Liver (tissue), 8 donors: ENCODE measurements at regions not wholly inside any gene's neighbourhood (a gene's known extent, or its start where the extent isn't known, plus 50 kb on each side); places are given as distances from the start of the nearest gene placed in this dataset.

Source experiments
- DNase-seq: peaks from one replicate; pipeline ENCODE4 v3.0.0-alpha.2; 2017; ENCODE audit warnings: low spot score
- H3K27ac ChIP-seq, 2 donors: one replicate each; pipeline ENCODE4 v1.7.0; 2013; ENCODE audit warnings: inconsistent platforms in 2 of 2, low read length in 2 of 2, control low read depth in 1 of 2, low read depth in 1 of 2, mild to moderate bottlenecking in 1 of 2
- H3K27me3 ChIP-seq, 4 donors: one replicate each; pipeline versions ENCODE4 v1.6.1 to v1.7.0; 2013; ENCODE audit warnings: low read length in 3 of 4, inconsistent platforms in 1 of 4, mild to moderate bottlenecking in 1 of 4, moderate library complexity in 1 of 4; ENCODE audit not compliant: control insufficient read depth in 4 of 4, insufficient read depth in 4 of 4
- H3K36me3 ChIP-seq, 4 donors: one replicate each; pipeline versions ENCODE4 v1.6.1 to v1.7.0; 2013; ENCODE audit warnings: low read length in 3 of 4, mild to moderate bottlenecking in 3 of 4, low read depth in 1 of 4, moderate library complexity in 1 of 4; ENCODE audit not compliant: control insufficient read depth in 4 of 4, insufficient read depth in 3 of 4
- H3K4me1 ChIP-seq, 4 donors: one replicate each; pipeline versions ENCODE4 v1.6.1 to v1.7.0; 2013; ENCODE audit warnings: low read length in 3 of 4, mild to moderate bottlenecking in 3 of 4, moderate library complexity in 1 of 4; ENCODE audit not compliant: control insufficient read depth in 4 of 4, insufficient read depth in 4 of 4
- H3K4me3 ChIP-seq, 3 donors: one replicate each; pipeline versions ENCODE4 v1.6.1 to v1.7.0; 2013; ENCODE audit warnings: low read length in 3 of 3, control low read depth in 1 of 3, low read depth in 1 of 3, mild to moderate bottlenecking in 1 of 3
- H3K9ac ChIP-seq, 2 donors: one replicate each; pipeline ENCODE4 v1.7.0; 2013; ENCODE audit warnings: low read length in 2 of 2, mild to moderate bottlenecking in 2 of 2, moderate library complexity in 2 of 2, control low read depth in 1 of 2, low read depth in 1 of 2
- H3K9me3 ChIP-seq, 4 donors: one replicate each; pipeline versions ENCODE4 v1.6.1 to v1.7.0; 2013; ENCODE audit warnings: low read length in 3 of 4; ENCODE audit not compliant: control insufficient read depth in 4 of 4
- EGR1 ChIP-seq, 2 donors: IDR thresholded peaks; 2 replicates each; pipeline ENCODE4 v1.6.1; 2016 to 2018; ENCODE audit warnings: antibody characterized with exemption in 2 of 2, low read depth in 2 of 2
- FOXA1 ChIP-seq: IDR thresholded peaks from 2 replicates; pipeline ENCODE4 v1.6.1; 2016; ENCODE audit warnings: antibody characterized with exemption
- FOXA2 ChIP-seq: IDR thresholded peaks from 2 replicates; pipeline ENCODE4 v1.6.1; 2016; ENCODE audit warnings: antibody characterized with exemption
- GABPA ChIP-seq, 2 donors: IDR thresholded peaks in 1 of 2; conservative IDR thresholded peaks in 1 of 2; 2 replicates each; pipeline ENCODE4 v1.6.1; 2016; ENCODE audit warnings: antibody characterized with exemption in 2 of 2, mild to moderate bottlenecking in 1 of 2, moderate library complexity in 1 of 2
- HNF4A ChIP-seq, 2 donors: conservative IDR thresholded peaks; 2 replicates each; pipeline ENCODE4 v1.6.1; 2016; ENCODE audit warnings: antibody characterized with exemption in 2 of 2, mild to moderate bottlenecking in 2 of 2
- HNF4G ChIP-seq: IDR thresholded peaks from 2 replicates; pipeline ENCODE4 v1.6.1; 2016; ENCODE audit warnings: antibody characterized with exemption
- JUND ChIP-seq, 2 donors: IDR thresholded peaks; 2 replicates each; pipeline ENCODE4 v1.6.1; 2016; ENCODE audit warnings: antibody characterized with exemption in 2 of 2
- NR2F2 ChIP-seq: IDR thresholded peaks from 2 replicates; pipeline ENCODE4 v1.6.1; 2016; ENCODE audit warnings: antibody characterized with exemption
- RAD21 ChIP-seq, 2 donors: IDR thresholded peaks; 2 replicates each; pipeline ENCODE4 v1.6.1; 2016; ENCODE audit warnings: antibody characterized with exemption in 2 of 2, mild to moderate bottlenecking in 2 of 2
- SP1 ChIP-seq: IDR thresholded peaks from 2 replicates; pipeline ENCODE4 v1.6.1; 2018; ENCODE audit warnings: antibody characterized with exemption, mild to moderate bottlenecking
- TAF1 ChIP-seq: conservative IDR thresholded peaks from 2 replicates; pipeline ENCODE4 v1.6.1; 2016; ENCODE audit warnings: antibody characterized with exemption, mild to moderate bottlenecking
- WGBS: extraction: QIAGEN DNeasy Blood & Tissue Kit; methylation state at CpG from one replicate; pipeline ENCODE4 v1.1.7; 2013; 5-methylcytosine and 5-hydroxymethylcytosine counted together
- TF ChIP-seq, protein P1 (sequence below): IDR thresholded peaks from 2 replicates; pipeline ENCODE4 v1.6.1; 2016; ENCODE audit warnings: antibody characterized with exemption
- TF ChIP-seq, protein P2 (sequence below): IDR thresholded peaks from 2 replicates; pipeline ENCODE4 v1.6.1; 2016; ENCODE audit warnings: antibody characterized with exemption
- TF ChIP-seq, protein P3 (sequence below): IDR thresholded peaks from 2 replicates; pipeline ENCODE4 v1.6.1; 2016; ENCODE audit warnings: antibody characterized with exemption
- TF ChIP-seq, protein P4 (sequence below): fragments of 150-350 bp; IDR thresholded peaks from 2 replicates; pipeline ENCODE4 v1.5.1; 2017; ENCODE audit warnings: improper control_type of control experiment, low read depth, low read length; ENCODE audit not compliant: missing input control
- donor health status: healthy.
- donor health status: healthy.
- donor health status: healthy.
- donor health status: healthy.
- donor health status: healthy.

DNA sequence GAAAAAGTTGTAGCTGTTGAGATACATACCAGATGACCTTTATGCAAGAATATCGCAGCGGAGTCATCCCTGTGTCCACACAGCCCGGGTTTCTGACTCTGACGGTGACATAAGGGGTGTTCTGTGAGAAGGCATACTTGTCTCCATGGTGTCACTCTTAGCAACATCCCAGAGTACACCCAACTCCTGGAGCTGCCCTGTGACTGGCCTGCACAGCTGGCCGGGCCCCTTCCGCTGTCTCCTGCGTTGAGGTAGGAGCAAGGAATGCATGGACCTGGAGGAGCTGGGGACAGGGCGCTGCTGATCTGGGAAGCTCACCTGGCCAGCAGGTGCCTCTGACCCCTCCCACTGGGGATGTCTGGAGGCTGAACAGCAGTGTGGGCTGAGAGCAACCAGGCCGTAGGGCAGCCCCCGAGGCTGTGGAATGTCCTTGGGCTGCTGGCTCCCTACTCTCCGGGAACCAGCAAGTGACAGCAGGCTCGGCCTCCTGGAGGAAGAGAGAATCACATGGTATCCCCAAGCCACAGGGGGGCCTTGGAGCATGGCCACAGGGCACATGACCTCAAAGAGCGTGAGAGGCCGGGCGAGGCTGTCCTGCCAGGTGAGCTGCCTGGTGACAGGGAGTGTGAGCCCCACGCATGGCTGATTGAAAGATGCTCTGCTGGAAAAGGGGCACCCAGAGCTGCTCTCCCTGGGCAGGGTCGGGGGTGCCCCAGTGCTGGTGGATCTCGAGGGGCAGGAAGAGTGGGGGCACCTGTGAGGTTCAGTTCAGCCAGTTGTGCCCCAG lies 113.4 kb downstream of the MRPL36 start:
- no peak overlapping the region for H3K4me3 ChIP-seq
- TF ChIP-seq, protein P1, sequence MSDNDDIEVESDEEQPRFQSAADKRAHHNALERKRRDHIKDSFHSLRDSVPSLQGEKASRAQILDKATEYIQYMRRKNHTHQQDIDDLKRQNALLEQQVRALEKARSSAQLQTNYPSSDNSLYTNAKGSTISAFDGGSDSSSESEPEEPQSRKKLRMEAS, result no peak
- TF ChIP-seq JUND (IDR thresholded peaks at IDR 0.05), result no peak
- TF ChIP-seq, protein P2, sequence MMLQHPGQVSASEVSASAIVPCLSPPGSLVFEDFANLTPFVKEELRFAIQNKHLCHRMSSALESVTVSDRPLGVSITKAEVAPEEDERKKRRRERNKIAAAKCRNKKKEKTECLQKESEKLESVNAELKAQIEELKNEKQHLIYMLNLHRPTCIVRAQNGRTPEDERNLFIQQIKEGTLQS, result no peak
- TF ChIP-seq FOXA1, result no peak
- no peak for TF ChIP-seq FOXA2
- TF ChIP-seq HNF4A (conservative IDR thresholded peaks at IDR 0.05), result no peak
- TF ChIP-seq, protein P3, sequence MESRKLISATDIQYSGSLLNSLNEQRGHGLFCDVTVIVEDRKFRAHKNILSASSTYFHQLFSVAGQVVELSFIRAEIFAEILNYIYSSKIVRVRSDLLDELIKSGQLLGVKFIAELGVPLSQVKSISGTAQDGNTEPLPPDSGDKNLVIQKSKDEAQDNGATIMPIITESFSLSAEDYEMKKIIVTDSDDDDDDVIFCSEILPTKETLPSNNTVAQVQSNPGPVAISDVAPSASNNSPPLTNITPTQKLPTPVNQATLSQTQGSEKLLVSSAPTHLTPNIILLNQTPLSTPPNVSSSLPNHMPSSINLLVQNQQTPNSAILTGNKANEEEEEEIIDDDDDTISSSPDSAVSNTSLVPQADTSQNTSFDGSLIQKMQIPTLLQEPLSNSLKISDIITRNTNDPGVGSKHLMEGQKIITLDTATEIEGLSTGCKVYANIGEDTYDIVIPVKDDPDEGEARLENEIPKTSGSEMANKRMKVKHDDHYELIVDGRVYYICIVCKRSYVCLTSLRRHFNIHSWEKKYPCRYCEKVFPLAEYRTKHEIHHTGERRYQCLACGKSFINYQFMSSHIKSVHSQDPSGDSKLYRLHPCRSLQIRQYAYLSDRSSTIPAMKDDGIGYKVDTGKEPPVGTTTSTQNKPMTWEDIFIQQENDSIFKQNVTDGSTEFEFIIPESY, result no peak
- TF ChIP-seq GABPA (IDR thresholded peaks at IDR 0.05 in 1 of 2, conservative IDR thresholded peaks at IDR 0.05 in 1 of 2), result no peak
- no peak for TF ChIP-seq NR2F2
- TF ChIP-seq TAF1, result no peak
- TF ChIP-seq EGR1 (IDR thresholded peaks at IDR 0.05; ENCODE audit: low read depth in 2 of 2), result no peak
- TF ChIP-seq SP1, result no peak
- TF ChIP-seq HNF4G, result no peak
- no peak overlapping the region for H3K9ac ChIP-seq
- no peak for DNase-seq
- no peak overlapping the region for H3K27ac ChIP-seq
- H3K36me3 ChIP-seq, result no peaks in the 10 kb centered on the region
- 62% methylated on average over 18 of the region's 18 CpGs for whole genome bisulfite sequencing
- peaks cover 0 to 13% (median 0%) of the 10 kb centered on the region in 4 donors for H3K27me3 ChIP-seq
- no peaks in the 10 kb centered on the region for H3K4me1 ChIP-seq
- H3K9me3 ChIP-seq, result no peaks in the 10 kb centered on the region

DNA sequence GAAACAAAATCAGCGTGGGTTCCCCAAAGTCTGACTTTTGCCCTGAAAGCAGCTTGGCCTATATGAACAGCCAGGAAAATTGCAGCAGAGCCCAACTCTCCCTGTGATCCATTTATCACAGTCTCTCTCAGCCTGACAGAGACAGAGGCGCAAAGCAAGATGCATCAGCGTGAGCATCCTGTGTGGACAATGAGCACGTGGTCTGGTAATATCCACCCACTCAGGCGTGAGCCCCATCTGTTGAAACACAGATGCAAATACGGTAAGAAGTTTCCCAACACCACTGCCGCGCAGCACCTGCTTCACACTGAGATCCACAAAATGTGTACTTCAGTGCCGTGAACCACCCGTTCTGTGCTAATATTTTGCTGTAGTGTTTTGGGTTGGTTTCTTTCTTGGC lies 114.6 kb downstream of the MRPL36 start:
- peaks cover 0 to 14% (median 0%) of the 10 kb centered on the region in 4 donors for H3K27me3 ChIP-seq
- no peaks in the 10 kb centered on the region for H3K9me3 ChIP-seq
- H3K36me3 ChIP-seq, result no peaks in the 10 kb centered on the region
- H3K4me3 ChIP-seq, result no peak overlapping the region
- no peak overlapping the region for H3K27ac ChIP-seq
- H3K4me1 ChIP-seq, result no peaks in the 10 kb centered on the region
- TF ChIP-seq, protein P2, result no peak
- TF ChIP-seq JUND (IDR thresholded peaks at IDR 0.05), result no peak
- TF ChIP-seq, protein P4, sequence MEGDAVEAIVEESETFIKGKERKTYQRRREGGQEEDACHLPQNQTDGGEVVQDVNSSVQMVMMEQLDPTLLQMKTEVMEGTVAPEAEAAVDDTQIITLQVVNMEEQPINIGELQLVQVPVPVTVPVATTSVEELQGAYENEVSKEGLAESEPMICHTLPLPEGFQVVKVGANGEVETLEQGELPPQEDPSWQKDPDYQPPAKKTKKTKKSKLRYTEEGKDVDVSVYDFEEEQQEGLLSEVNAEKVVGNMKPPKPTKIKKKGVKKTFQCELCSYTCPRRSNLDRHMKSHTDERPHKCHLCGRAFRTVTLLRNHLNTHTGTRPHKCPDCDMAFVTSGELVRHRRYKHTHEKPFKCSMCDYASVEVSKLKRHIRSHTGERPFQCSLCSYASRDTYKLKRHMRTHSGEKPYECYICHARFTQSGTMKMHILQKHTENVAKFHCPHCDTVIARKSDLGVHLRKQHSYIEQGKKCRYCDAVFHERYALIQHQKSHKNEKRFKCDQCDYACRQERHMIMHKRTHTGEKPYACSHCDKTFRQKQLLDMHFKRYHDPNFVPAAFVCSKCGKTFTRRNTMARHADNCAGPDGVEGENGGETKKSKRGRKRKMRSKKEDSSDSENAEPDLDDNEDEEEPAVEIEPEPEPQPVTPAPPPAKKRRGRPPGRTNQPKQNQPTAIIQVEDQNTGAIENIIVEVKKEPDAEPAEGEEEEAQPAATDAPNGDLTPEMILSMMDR, result no peak
- no peak for TF ChIP-seq FOXA2
- TF ChIP-seq NR2F2, result no peak
- TF ChIP-seq RAD21 (IDR thresholded peaks at IDR 0.05), result no peak
- no peak for TF ChIP-seq HNF4A (conservative IDR thresholded peaks at IDR 0.05)
- WGBS, result 73% methylated on average over 10 of the region's 10 CpGs
- H3K9ac ChIP-seq, result no peak overlapping the region
- DNase-seq, result no peak
